DND-41 (cell line): ENCODE measurements at regions not wholly inside any gene's neighbourhood (a gene's known extent, or its start where the extent isn't known, plus 50 kb on each side); places are given as distances from the start of the nearest gene placed in this dataset.

Experiments used
- ATAC-seq: fragments of 200-7000 bp; cut with Tn5 transposase; 3 replicates; pipeline ENCODE4 v1.9.1; 2021; ENCODE audit warnings: low read depth; ENCODE audit not compliant: insufficient read depth
- DNase-seq: peaks from one replicate; pipeline ENCODE4 v3.0.0-alpha.2; 2020
- H2AFZ ChIP-seq: 2 replicates; pipeline ENCODE4 v1.6.0; 2012; ENCODE audit warnings: low read depth, low read length
- H3K27ac ChIP-seq: 2 replicates; pipeline ENCODE4 v1.5.1; 2012; ENCODE audit warnings: low read length, inconsistent platforms
- H3K27me3 ChIP-seq: fragments of 200-600 bp; sonication (generic); 2 replicates; pipeline ENCODE4 v1.6.0; 2012; ENCODE audit warnings: low read length, mild to moderate bottlenecking, inconsistent platforms; ENCODE audit not compliant: insufficient read depth, poor library complexity
- H3K36me3 ChIP-seq: 2 replicates; pipeline ENCODE4 v1.5.1; 2012; ENCODE audit warnings: low read length, inconsistent platforms; ENCODE audit not compliant: insufficient read depth
- H3K4me1 ChIP-seq: 2 replicates; pipeline ENCODE4 v1.5.1; 2012; ENCODE audit warnings: mild to moderate bottlenecking, low read length; ENCODE audit not compliant: insufficient read depth
- H3K4me2 ChIP-seq: 2 replicates; pipeline ENCODE4 v1.6.0; 2012; ENCODE audit warnings: mild to moderate bottlenecking, moderate library complexity, low read length, inconsistent platforms; ENCODE audit not compliant: insufficient read depth
- H3K4me3 ChIP-seq, 2 experiments: fragments of 200-600 bp in 1 of 2; shearing (Covaris generic) in 1 of 2; 2 replicates each; pipeline ENCODE4 v1.5.1; 2012 to 2016; ENCODE audit warnings: inconsistent platforms in 2 of 2, low read length in 2 of 2, mild to moderate bottlenecking in 2 of 2, low read depth in 1 of 2, moderate library complexity in 1 of 2
- H3K79me2 ChIP-seq: 2 replicates; pipeline ENCODE4 v1.6.0; 2012; ENCODE audit warnings: low read length, inconsistent platforms; ENCODE audit not compliant: insufficient read depth
- H3K9ac ChIP-seq: 2 replicates; pipeline ENCODE4 v1.6.0; 2012; ENCODE audit warnings: low read depth, mild to moderate bottlenecking, inconsistent platforms, low read length, moderate library complexity
- H3K9me3 ChIP-seq: 2 replicates; pipeline ENCODE4 v1.5.1; 2012; ENCODE audit warnings: low read length, moderate library complexity, mild to moderate bottlenecking, inconsistent platforms; ENCODE audit not compliant: insufficient read depth, severe bottlenecking
- H4K20me1 ChIP-seq: 2 replicates; pipeline ENCODE4 v1.6.0; 2012; ENCODE audit warnings: low read length; ENCODE audit not compliant: insufficient read depth
- CTCF ChIP-seq: IDR thresholded peaks from 2 replicates; pipeline ENCODE4 v1.5.1; 2012; ENCODE audit warnings: borderline replicate concordance, low read length, moderate library complexity, mild to moderate bottlenecking; ENCODE audit not compliant: poor library complexity, severe bottlenecking; ENCODE audit errors: extremely low read depth
- EZH2 ChIP-seq: IDR thresholded peaks from 3 replicates; pipeline ENCODE4 v1.6.1; 2012; ENCODE audit warnings: borderline replicate concordance, low read depth, mild to moderate bottlenecking, moderate library complexity, low read length, inconsistent platforms; ENCODE audit not compliant: severe bottlenecking

GRCh38 chr22:48953830-48954229, 873.8 kb downstream of the BRD1 start:
- DNase-seq = no peak
- no peaks in the 10 kb centered on the region for H3K4me1 ChIP-seq

GRCh38 chr22:48953103-48953720, 874.5 kb downstream of the BRD1 start:
- no peaks in the 10 kb centered on the region for H4K20me1 ChIP-seq

More at GRCh38 chr22:48953830-48954229, 873.8 kb downstream of the BRD1 start:
- H4K20me1 ChIP-seq = no peaks in the 10 kb centered on the region
- no peak overlapping the region for H2AFZ ChIP-seq
- peaks cover 3% of the 10 kb centered on the region for H3K27me3 ChIP-seq
- no peaks in the 10 kb centered on the region for H3K9me3 ChIP-seq
- H3K79me2 ChIP-seq = no peaks in the 10 kb centered on the region
- no peak for ATAC-seq
- H3K9ac ChIP-seq = no peak overlapping the region
- H3K4me2 ChIP-seq = no peak overlapping the region
- no peaks in the 10 kb centered on the region for H3K36me3 ChIP-seq
- no peak overlapping the region for H3K4me3 ChIP-seq
- H3K27ac ChIP-seq = no peak overlapping the region
- no peak for TF ChIP-seq EZH2
- TF ChIP-seq CTCF = no peak

GRCh38 chr22:48952256-48953102, 875.2 kb downstream of the BRD1 start:
- Histone ChIP-seq H3K4me3 (no peak overlapping the region), H3K9ac (no peak overlapping the region), H3K4me2 (no peak overlapping the region), H3K27me3 (no peaks in the 10 kb centered on the region), H3K36me3 (no peaks in the 10 kb centered on the region), H2AFZ (no peak overlapping the region), H3K27ac (no peak overlapping the region), H3K79me2 (no peaks in the 10 kb centered on the region), H3K9me3 (no peaks in the 10 kb centered on the region), H4K20me1 (no peaks in the 10 kb centered on the region), H3K4me1 (no peaks in the 10 kb centered on the region)
- DNase-seq (no peak), ATAC-seq (no peak)
- no peak for TF ChIP-seq EZH2
- no peak for TF ChIP-seq CTCF

More at GRCh38 chr22:48953103-48953720, 874.5 kb downstream of the BRD1 start:
- ATAC-seq (no peak), DNase-seq (no peak)
- no peaks in the 10 kb centered on the region for H3K4me1 ChIP-seq
- no peak overlapping the region for H2AFZ ChIP-seq
- H3K36me3 ChIP-seq = no peaks in the 10 kb centered on the region
- no peaks in the 10 kb centered on the region for H3K27me3 ChIP-seq
- TF ChIP-seq EZH2 = no peak
- no peak for TF ChIP-seq CTCF
- no peaks in the 10 kb centered on the region for H3K9me3 ChIP-seq
- no peak overlapping the region for H3K27ac ChIP-seq
- H3K4me2 ChIP-seq = no peak overlapping the region
- no peak overlapping the region for H3K9ac ChIP-seq
- H3K79me2 ChIP-seq = no peaks in the 10 kb centered on the region
- H3K4me3 ChIP-seq = no peak overlapping the region
